ENCODE measurements at regions not wholly inside any gene's neighbourhood (a gene's known extent, or its start where the extent isn't known, plus 50 kb on each side); places are given as distances from the start of the nearest gene placed in this dataset.

DNA sequence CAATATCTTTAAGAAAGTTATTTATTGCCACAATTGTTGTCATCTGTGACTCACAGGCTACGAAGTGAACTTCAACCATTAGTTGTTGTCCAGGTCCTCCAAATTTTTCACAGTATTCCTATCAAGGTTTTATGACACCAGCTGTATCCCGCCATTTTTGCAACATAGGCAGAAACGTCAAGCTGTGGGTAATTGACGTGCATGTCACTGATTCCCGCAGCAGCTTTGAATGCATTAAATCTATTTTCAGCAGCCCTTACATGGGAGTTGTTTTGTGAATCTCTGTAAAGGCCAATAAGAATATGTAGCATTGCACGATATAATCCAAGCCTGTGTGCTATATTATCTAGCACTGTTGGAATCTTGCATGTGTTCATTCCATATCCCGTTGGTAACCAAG, 109.1 kb upstream of the TOPAZ1 start:
- H3K4me1 ChIP-seq (ENCODE audit: insufficient read depth) = 0 out of 2 replicates have a peak, but pooled peaks cover 4% of the 10 kb centered on the region
- Mint-ChIP-seq H3K4me1 (peaks cover 13% of the 10 kb centered on the region), H3K27me3 (ENCODE audit: insufficient read depth, low read depth, poor library complexity) (peaks cover 5% of the 10 kb centered on the region), H3K9me3 (no peaks in the 10 kb centered on the region), H3K36me3 (ENCODE audit: low read depth) (no peaks in the 10 kb centered on the region), H3K27ac (no peak overlapping the region), H3K4me3 (no peak overlapping the region)
- peaks cover 14% of the 10 kb centered on the region; the same call in 1 of the 2 replicates for H3K9me2 ChIP-seq (ENCODE audit: insufficient read depth)
- H4K20me1 ChIP-seq (replicated peaks; ENCODE audit: insufficient read depth) = 0 out of 2 replicates have a peak, but pooled peaks cover 4% of the 10 kb centered on the region
- H3F3A ChIP-seq (replicated peaks; ENCODE audit: low read depth) = no peaks in the 10 kb centered on the region
- no peak overlapping the region for H3K27ac ChIP-seq (ENCODE audit: low read depth)
- TF ChIP-seq, protein P1, sequence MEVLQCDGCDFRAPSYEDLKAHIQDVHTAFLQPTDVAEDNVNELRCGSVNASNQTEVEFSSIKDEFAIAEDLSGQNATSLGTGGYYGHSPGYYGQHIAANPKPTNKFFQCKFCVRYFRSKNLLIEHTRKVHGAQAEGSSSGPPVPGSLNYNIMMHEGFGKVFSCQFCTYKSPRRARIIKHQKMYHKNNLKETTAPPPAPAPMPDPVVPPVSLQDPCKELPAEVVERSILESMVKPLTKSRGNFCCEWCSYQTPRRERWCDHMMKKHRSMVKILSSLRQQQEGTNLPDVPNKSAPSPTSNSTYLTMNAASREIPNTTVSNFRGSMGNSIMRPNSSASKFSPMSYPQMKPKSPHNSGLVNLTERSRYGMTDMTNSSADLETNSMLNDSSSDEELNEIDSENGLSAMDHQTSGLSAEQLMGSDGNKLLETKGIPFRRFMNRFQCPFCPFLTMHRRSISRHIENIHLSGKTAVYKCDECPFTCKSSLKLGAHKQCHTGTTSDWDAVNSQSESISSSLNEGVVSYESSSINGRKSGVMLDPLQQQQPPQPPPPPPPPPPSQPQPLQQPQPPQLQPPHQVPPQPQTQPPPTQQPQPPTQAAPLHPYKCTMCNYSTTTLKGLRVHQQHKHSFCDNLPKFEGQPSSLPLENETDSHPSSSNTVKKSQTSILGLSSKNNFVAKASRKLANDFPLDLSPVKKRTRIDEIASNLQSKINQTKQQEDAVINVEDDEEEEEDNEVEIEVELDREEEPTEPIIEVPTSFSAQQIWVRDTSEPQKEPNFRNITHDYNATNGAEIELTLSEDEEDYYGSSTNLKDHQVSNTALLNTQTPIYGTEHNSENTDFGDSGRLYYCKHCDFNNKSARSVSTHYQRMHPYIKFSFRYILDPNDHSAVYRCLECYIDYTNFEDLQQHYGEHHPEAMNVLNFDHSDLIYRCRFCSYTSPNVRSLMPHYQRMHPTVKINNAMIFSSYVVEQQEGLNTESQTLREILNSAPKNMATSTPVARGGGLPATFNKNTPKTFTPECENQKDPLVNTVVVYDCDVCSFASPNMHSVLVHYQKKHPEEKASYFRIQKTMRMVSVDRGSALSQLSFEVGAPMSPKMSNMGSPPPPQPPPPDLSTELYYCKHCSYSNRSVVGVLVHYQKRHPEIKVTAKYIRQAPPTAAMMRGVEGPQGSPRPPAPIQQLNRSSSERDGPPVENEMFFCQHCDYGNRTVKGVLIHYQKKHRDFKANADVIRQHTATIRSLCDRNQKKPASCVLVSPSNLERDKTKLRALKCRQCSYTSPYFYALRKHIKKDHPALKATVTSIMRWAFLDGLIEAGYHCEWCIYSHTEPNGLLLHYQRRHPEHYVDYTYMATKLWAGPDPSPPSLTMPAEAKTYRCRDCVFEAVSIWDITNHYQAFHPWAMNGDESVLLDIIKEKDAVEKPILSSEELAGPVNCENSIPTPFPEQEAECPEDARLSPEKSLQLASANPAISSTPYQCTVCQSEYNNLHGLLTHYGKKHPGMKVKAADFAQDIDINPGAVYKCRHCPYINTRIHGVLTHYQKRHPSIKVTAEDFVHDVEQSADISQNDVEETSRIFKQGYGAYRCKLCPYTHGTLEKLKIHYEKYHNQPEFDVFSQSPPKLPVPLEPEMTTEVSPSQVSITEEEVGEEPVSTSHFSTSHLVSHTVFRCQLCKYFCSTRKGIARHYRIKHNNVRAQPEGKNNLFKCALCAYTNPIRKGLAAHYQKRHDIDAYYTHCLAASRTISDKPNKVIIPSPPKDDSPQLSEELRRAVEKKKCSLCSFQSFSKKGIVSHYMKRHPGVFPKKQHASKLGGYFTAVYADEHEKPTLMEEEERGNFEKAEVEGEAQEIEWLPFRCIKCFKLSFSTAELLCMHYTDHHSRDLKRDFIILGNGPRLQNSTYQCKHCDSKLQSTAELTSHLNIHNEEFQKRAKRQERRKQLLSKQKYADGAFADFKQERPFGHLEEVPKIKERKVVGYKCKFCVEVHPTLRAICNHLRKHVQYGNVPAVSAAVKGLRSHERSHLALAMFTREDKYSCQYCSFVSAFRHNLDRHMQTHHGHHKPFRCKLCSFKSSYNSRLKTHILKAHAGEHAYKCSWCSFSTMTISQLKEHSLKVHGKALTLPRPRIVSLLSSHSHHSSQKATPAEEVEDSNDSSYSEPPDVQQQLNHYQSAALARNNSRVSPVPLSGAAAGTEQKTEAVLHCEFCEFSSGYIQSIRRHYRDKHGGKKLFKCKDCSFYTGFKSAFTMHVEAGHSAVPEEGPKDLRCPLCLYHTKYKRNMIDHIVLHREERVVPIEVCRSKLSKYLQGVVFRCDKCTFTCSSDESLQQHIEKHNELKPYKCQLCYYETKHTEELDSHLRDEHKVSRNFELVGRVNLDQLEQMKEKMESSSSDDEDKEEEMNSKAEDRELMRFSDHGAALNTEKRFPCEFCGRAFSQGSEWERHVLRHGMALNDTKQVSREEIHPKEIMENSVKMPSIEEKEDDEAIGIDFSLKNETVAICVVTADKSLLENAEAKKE (CRISPR knock-in tag; IDR thresholded peaks at IDR 0.05) = no peak
- no peak for TF ChIP-seq STAT1 (IDR thresholded peaks at IDR 0.05; ENCODE audit: unreplicated experiment)
- no peak for TF ChIP-seq EZH2phosphoT487 (IDR thresholded peaks at IDR 0.05; ENCODE audit: unreplicated experiment)
- no peak for TF ChIP-seq POLR2AphosphoS5 (IDR thresholded peaks at IDR 0.05; ENCODE audit: low read depth)
- H2AFZ ChIP-seq = no peak overlapping the region
- ATAC-seq (no peak), DNase-seq (ENCODE audit: low spot score) (no peak)
- H3K4me3 ChIP-seq = no peak overlapping the region
- no peaks in the 10 kb centered on the region for H3K79me2 ChIP-seq (replicated peaks; ENCODE audit: insufficient read depth)
- H3K4me2 ChIP-seq = no peak overlapping the region
- H3K27me3 ChIP-seq (ENCODE audit: insufficient read depth) = no peaks in the 10 kb centered on the region
- no peaks in the 10 kb centered on the region for H3K36me3 ChIP-seq (ENCODE audit: insufficient read depth)

DNA sequence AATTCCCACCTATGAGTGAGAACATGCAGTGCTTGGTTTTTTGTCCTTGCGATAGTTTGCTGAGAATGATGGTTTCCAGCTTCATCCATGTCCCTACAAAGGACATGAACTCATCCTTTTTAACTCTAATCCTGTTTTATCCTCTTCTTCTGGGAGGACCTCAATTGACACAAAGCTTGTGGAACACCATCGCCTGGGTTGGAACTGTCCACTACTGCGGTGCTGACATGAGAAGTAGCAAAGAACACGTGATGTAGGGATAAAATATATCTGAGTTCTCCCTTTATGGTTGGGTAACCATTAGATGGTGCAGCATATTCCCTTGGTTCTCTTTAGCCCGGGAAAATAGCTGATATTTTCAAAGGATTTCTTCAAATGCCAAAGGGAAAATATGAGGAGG, 105.3 kb upstream of the TOPAZ1 start:
- H3K9me2 ChIP-seq (ENCODE audit: insufficient read depth) = peaks cover 19% of the 10 kb centered on the region
- no peaks in the 10 kb centered on the region for H3K27me3 ChIP-seq (ENCODE audit: insufficient read depth)
- H4K20me1 ChIP-seq (replicated peaks; ENCODE audit: insufficient read depth) = 0 out of 2 replicates have a peak, but pooled peaks cover 4% of the 10 kb centered on the region
- Mint-ChIP-seq H3K9me3 (peaks cover 3% of the 10 kb centered on the region; the same call in 2 of the 3 replicates), H3K4me1 (no peaks in the 10 kb centered on the region), H3K27me3 (ENCODE audit: insufficient read depth, low read depth, poor library complexity) (peaks cover 4% of the 10 kb centered on the region), H3K4me3 (no peak overlapping the region), H3K36me3 (ENCODE audit: low read depth) (no peaks in the 10 kb centered on the region), H3K27ac (no peak overlapping the region)
- no peak overlapping the region for H3K27ac ChIP-seq (ENCODE audit: low read depth)
- H3K4me1 ChIP-seq (ENCODE audit: insufficient read depth) = no peaks in the 10 kb centered on the region
- H3K4me3 ChIP-seq = no peak overlapping the region
- H3K4me2 ChIP-seq = no peak overlapping the region
- no peaks in the 10 kb centered on the region for H3F3A ChIP-seq (replicated peaks; ENCODE audit: low read depth)
- no peaks in the 10 kb centered on the region for H3K79me2 ChIP-seq (replicated peaks; ENCODE audit: insufficient read depth)
- no peaks in the 10 kb centered on the region for H3K36me3 ChIP-seq (ENCODE audit: insufficient read depth)
- H2AFZ ChIP-seq = no peak overlapping the region
- ATAC-seq = no peak
- peak; percentile 46 for DNase-seq (ENCODE audit: low spot score)
- TF ChIP-seq EZH2 (IDR thresholded peaks at IDR 0.05; ENCODE audit: low read depth, unreplicated experiment) = no peak
- TF ChIP-seq, protein P2, sequence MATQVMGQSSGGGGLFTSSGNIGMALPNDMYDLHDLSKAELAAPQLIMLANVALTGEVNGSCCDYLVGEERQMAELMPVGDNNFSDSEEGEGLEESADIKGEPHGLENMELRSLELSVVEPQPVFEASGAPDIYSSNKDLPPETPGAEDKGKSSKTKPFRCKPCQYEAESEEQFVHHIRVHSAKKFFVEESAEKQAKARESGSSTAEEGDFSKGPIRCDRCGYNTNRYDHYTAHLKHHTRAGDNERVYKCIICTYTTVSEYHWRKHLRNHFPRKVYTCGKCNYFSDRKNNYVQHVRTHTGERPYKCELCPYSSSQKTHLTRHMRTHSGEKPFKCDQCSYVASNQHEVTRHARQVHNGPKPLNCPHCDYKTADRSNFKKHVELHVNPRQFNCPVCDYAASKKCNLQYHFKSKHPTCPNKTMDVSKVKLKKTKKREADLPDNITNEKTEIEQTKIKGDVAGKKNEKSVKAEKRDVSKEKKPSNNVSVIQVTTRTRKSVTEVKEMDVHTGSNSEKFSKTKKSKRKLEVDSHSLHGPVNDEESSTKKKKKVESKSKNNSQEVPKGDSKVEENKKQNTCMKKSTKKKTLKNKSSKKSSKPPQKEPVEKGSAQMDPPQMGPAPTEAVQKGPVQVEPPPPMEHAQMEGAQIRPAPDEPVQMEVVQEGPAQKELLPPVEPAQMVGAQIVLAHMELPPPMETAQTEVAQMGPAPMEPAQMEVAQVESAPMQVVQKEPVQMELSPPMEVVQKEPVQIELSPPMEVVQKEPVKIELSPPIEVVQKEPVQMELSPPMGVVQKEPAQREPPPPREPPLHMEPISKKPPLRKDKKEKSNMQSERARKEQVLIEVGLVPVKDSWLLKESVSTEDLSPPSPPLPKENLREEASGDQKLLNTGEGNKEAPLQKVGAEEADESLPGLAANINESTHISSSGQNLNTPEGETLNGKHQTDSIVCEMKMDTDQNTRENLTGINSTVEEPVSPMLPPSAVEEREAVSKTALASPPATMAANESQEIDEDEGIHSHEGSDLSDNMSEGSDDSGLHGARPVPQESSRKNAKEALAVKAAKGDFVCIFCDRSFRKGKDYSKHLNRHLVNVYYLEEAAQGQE (IDR thresholded peaks at IDR 0.05; ENCODE audit: unreplicated experiment) = peak; percentile 76
